ENCODE measurements at regions not wholly inside any gene's neighbourhood (a gene's known extent, or its start where the extent isn't known, plus 50 kb on each side); places are given as distances from the start of the nearest gene placed in this dataset.

GRCh38 chr9:82584349-82584863 is 478.5 kb downstream of the RASEF start:
- intact Hi-C loops (cut with micrococcal nuclease) = no loop called here
- no peak for ATAC-seq
- H3K9ac ChIP-seq (ENCODE audit: low read length) = no peak overlapping the region
- no peaks in the 10 kb centered on the region for H3K27me3 ChIP-seq (ENCODE audit: insufficient read depth, low read length)
- no peaks in the 10 kb centered on the region for H3K4me1 ChIP-seq (ENCODE audit: control insufficient read depth in 1 of 2, insufficient read depth in 2 of 2, low read length in 2 of 2)
- H3K9me2 ChIP-seq (ENCODE audit: insufficient read depth) = no peaks in the 10 kb centered on the region
- H2AFZ ChIP-seq (ENCODE audit: low read depth, low read length, poor library complexity, severe bottlenecking) = no peak overlapping the region
- TF ChIP-seq SIN3A (IDR thresholded peaks at IDR 0.05; ENCODE audit: low read depth) = no peak
- no peak for TF ChIP-seq FOSL1 (IDR thresholded peaks at IDR 0.05; ENCODE audit: low read depth)
- no peak for TF ChIP-seq POLR2AphosphoS5 (IDR thresholded peaks at IDR 0.05; ENCODE audit: low read depth, low read length)
- TF ChIP-seq SP1 (IDR thresholded peaks at IDR 0.05; ENCODE audit: low read depth) = no peak
- H3K79me2 ChIP-seq (ENCODE audit: insufficient read depth, low read length) = no peaks in the 10 kb centered on the region
- peaks cover 0 to 5% of the 10 kb centered on the region in 2 experiments; a peak in 1 of 4 replicates for H3K9me3 ChIP-seq (ENCODE audit: control insufficient read depth in 1 of 2, insufficient read depth in 1 of 2, low read depth in 1 of 2, low read length in 2 of 2)
- BruUV-seq (replicated peaks) = no TSS peak
- no peak overlapping the region for H3K27ac ChIP-seq (ENCODE audit: low read depth, low read length)
- H3K4me3 ChIP-seq (replicated peaks in 1 of 2; ENCODE audit: low read depth in 1 of 2, low read length in 2 of 2) = no peak overlapping the region
- no peak overlapping the region for H3K4me2 ChIP-seq (ENCODE audit: low read length)
- ChIA-PET RAD21 (ENCODE audit: low non-redundant PET in 1 of 2, low total read pairs in 2 of 2, uncharacterized antibody in 2 of 2, unreplicated experiment in 2 of 2) (no interaction called here), POLR2A (no interaction called here), CTCF (no interaction called here)
- H4K20me1 ChIP-seq (ENCODE audit: insufficient read depth) = no peaks in the 10 kb centered on the region
- no peak for DNase-seq (ENCODE audit: low read depth, low spot score)
- no peaks in the 10 kb centered on the region for H3K36me3 ChIP-seq (ENCODE audit: control insufficient read depth in 1 of 2, insufficient read depth in 2 of 2, low read length in 2 of 2)

- TF ChIP-seq SRF (IDR thresholded peaks at IDR 0.05; ENCODE audit: low read depth) (no peak), CEBPB (IDR thresholded peaks at IDR 0.05; ENCODE audit: low read depth) (no peak), POLR2AphosphoS5 (IDR thresholded peaks at IDR 0.05; ENCODE audit: low read depth, low read length) (no peak), SIN3A (IDR thresholded peaks at IDR 0.05; ENCODE audit: low read depth) (no peak), TCF7L2 (IDR thresholded peaks at IDR 0.05; ENCODE audit: borderline replicate concordance, extremely low read depth, insufficient read depth, insufficient read length) (no peak)
- H3K4me3 ChIP-seq (replicated peaks in 1 of 2; ENCODE audit: low read depth in 1 of 2, low read length in 2 of 2) = no peak overlapping the region
- H3K27me3 ChIP-seq (ENCODE audit: insufficient read depth, low read length) = no peaks in the 10 kb centered on the region
- no peak for DNase-seq (ENCODE audit: low read depth, low spot score)
- H3K9me2 ChIP-seq (ENCODE audit: insufficient read depth) = no peaks in the 10 kb centered on the region
- intact Hi-C loops (cut with micrococcal nuclease) = no loop called here
- no peak overlapping the region for H3K9ac ChIP-seq (ENCODE audit: low read length)
- ChIA-PET POLR2A (no interaction called here), RAD21 (ENCODE audit: low non-redundant PET in 1 of 2, low total read pairs in 2 of 2, uncharacterized antibody in 2 of 2, unreplicated experiment in 2 of 2) (no interaction called here), CTCF (no interaction called here)
- H2AFZ ChIP-seq (ENCODE audit: low read depth, low read length, poor library complexity, severe bottlenecking) = no peak overlapping the region
- H3K79me2 ChIP-seq (ENCODE audit: insufficient read depth, low read length) = no peaks in the 10 kb centered on the region
- no peak overlapping the region for H3K4me2 ChIP-seq (ENCODE audit: low read length)
- no peaks in the 10 kb centered on the region for H4K20me1 ChIP-seq (ENCODE audit: insufficient read depth)
- no peak for ATAC-seq
- H3K4me1 ChIP-seq (ENCODE audit: control insufficient read depth in 1 of 2, insufficient read depth in 2 of 2, low read length in 2 of 2) = no peaks in the 10 kb centered on the region
- BruUV-seq (replicated peaks) = no TSS peak
- H3K27ac ChIP-seq (ENCODE audit: low read depth, low read length) = no peak overlapping the region
- peaks cover 0 to 7% of the 10 kb centered on the region in 2 experiments; a peak in 1 of 4 replicates for H3K9me3 ChIP-seq (ENCODE audit: control insufficient read depth in 1 of 2, insufficient read depth in 1 of 2, low read depth in 1 of 2, low read length in 2 of 2)
- H3K36me3 ChIP-seq (ENCODE audit: control insufficient read depth in 1 of 2, insufficient read depth in 2 of 2, low read length in 2 of 2) = no peaks in the 10 kb centered on the region
Measured at GRCh38 chr9:82586918-82587356, 476.0 kb downstream of the RASEF start.
